ENCODE measurements at regions not wholly inside any gene's neighbourhood (a gene's known extent, or its start where the extent isn't known, plus 50 kb on each side); places are given as distances from the start of the nearest gene placed in this dataset.

GRCh38 chr18:38310936-38311335 lies 745.3 kb upstream of the CELF4 start:
- RAD21 ChIA-PET (ENCODE audit: unreplicated experiment), result no interaction called here
- SMC1A ChIA-PET (ENCODE audit: uncharacterized antibody, unreplicated experiment), result no interaction called here
- H3K4me2 ChIP-seq (ENCODE audit: control insufficient read depth, insufficient read depth), result no peak overlapping the region
- no peak overlapping the region for H3K4me3 ChIP-seq
- intact Hi-C loops (cut with micrococcal nuclease; ENCODE audit: unreplicated experiment), result no loop called here
- H3K4me1 ChIP-seq (ENCODE audit: control insufficient read depth, insufficient read depth, low read length), result no peaks in the 10 kb centered on the region
- no peak for TF ChIP-seq EZH2 (IDR thresholded peaks at IDR 0.05; ENCODE audit: borderline replicate concordance, control insufficient read depth, low read depth, low read length)
- TF ChIP-seq RAD21 (IDR thresholded peaks at IDR 0.05; ENCODE audit: insufficient read depth, low read depth, low read length), result no peak
- TF ChIP-seq JUNB (IDR thresholded peaks at IDR 0.05), result no peak
- TF ChIP-seq USF1 (IDR thresholded peaks at IDR 0.05; ENCODE audit: borderline replicate concordance, extremely low read length, insufficient read depth, low read depth, low read length), result no peak
- TF ChIP-seq EED (IDR thresholded peaks at IDR 0.05; ENCODE audit: low read depth), result no peak
- no peak for TF ChIP-seq E4F1 (IDR thresholded peaks at IDR 0.05; ENCODE audit: borderline replicate concordance, partially characterized antibody)
- no peak for TF ChIP-seq POLR2A (IDR thresholded peaks at IDR 0.05; ENCODE audit: low read depth, low read length)
- no peak for TF ChIP-seq IRF4 (IDR thresholded peaks at IDR 0.05; ENCODE audit: low read depth, low read length)
- no peak for TF ChIP-seq SMC3 (IDR thresholded peaks at IDR 0.05; ENCODE audit: borderline replicate concordance, low read length)
- no peak for TF ChIP-seq IKZF1 (conservative IDR thresholded peaks at IDR 0.05)
- no peaks in the 10 kb centered on the region for H3K79me2 ChIP-seq (ENCODE audit: control insufficient read depth, insufficient read depth, low read length)
- DNase-seq (ENCODE audit: low read depth, low spot score) (no peak), ATAC-seq (no peak), FAIRE-seq (no peak)
- in situ Hi-C loops (cut with MboI), result no loop called here
- H3K27me3 ChIP-seq (replicated peaks in 1 of 2; ENCODE audit: control insufficient read depth in 2 of 2, insufficient read depth in 2 of 2, low read length in 1 of 2), result no peaks in the 10 kb centered on the region
- CTCF ChIA-PET, result no interaction called here
- POLR2A ChIA-PET, result no interaction called here
- H3K9me3 ChIP-seq (replicated peaks; ENCODE audit: control insufficient read depth, insufficient read depth, low read length), result no peaks in the 10 kb centered on the region
- no peak overlapping the region for H3K27ac ChIP-seq (ENCODE audit: control insufficient read depth, insufficient read depth)
- H3K9ac ChIP-seq (ENCODE audit: control insufficient read depth, insufficient read depth, low read length), result no peak overlapping the region
- BruUV-seq (replicated peaks), result no TSS peak
- no peak overlapping the region for H2AFZ ChIP-seq (ENCODE audit: control insufficient read depth, low read depth, low read length)
- H3K36me3 ChIP-seq (ENCODE audit: control insufficient read depth in 2 of 2, insufficient read depth in 2 of 2, low read length in 1 of 2), result no peaks in the 10 kb centered on the region
- 3% methylated on average over 2 of the region's 2 CpGs for WGBS (ENCODE audit: insufficient coverage, insufficient replicate concordance, low lambda C conversion rate, missing lambda C conversion rate)
- H4K20me1 ChIP-seq (ENCODE audit: control insufficient read depth, insufficient read depth), result no peaks in the 10 kb centered on the region

Data from GM12878 (cell line).